Progenitor cell of endocrine pancreas (in vitro differentiated cells): ENCODE measurements at regions not wholly inside any gene's neighbourhood (a gene's known extent, or its start where the extent isn't known, plus 50 kb on each side); places are given as distances from the start of the nearest gene placed in this dataset.

ENCODE experiments used
- DNase-seq: peaks from one replicate; pipeline ENCODE4 v3.0.0; 2021; ENCODE audit warnings: low spot score; ENCODE audit not compliant: unreplicated experiment
- H3K27ac Mint-ChIP-seq: 2 replicates; pipeline ENCODE4 v1.8.0; 2021; ENCODE audit warnings: mild to moderate bottlenecking, moderate library complexity, mixed read lengths
- H3K27me3 Mint-ChIP-seq: 2 replicates; pipeline ENCODE4 v1.8.0; 2021; ENCODE audit warnings: mixed read lengths
- H3K36me3 Mint-ChIP-seq: 2 replicates; pipeline ENCODE4 v1.8.0; 2022; ENCODE audit warnings: mixed read lengths; ENCODE audit not compliant: insufficient read depth
- H3K4me1 Mint-ChIP-seq: 2 replicates; pipeline ENCODE4 v1.8.0; 2021; ENCODE audit warnings: low read depth, mixed read lengths
- H3K4me3 Mint-ChIP-seq: 2 replicates; pipeline ENCODE4 v1.8.0; 2021; ENCODE audit warnings: low read depth, mild to moderate bottlenecking, moderate library complexity, mixed read lengths
- H3K9me3 Mint-ChIP-seq: 2 replicates; pipeline ENCODE4 v1.8.0; 2021; ENCODE audit warnings: low read depth, mixed read lengths
- CTCF ChIP-seq: fragments of 200-600 bp; sonication (generic); IDR thresholded peaks from one replicate; pipeline ENCODE4 v1.5.0; 2021; ENCODE audit warnings: antibody characterized with exemption, mild to moderate bottlenecking; ENCODE audit not compliant: unreplicated experiment

- no peaks in the 10 kb centered on the region for H3K4me1 Mint-ChIP-seq
- peaks cover 4% of the 10 kb centered on the region for H3K27me3 Mint-ChIP-seq
- H3K27ac Mint-ChIP-seq, result no peak overlapping the region
- no peaks in the 10 kb centered on the region for H3K9me3 Mint-ChIP-seq
- H3K4me3 Mint-ChIP-seq, result no peak overlapping the region
- no peaks in the 10 kb centered on the region for H3K36me3 Mint-ChIP-seq
- no peak for DNase-seq
- no peak for TF ChIP-seq CTCF
Measured at GRCh38 chr11:95519912-95520311, 269.7 kb downstream of the FAM76B start.

GRCh38 chr11:95517453-95517852 lies 272.1 kb downstream of the FAM76B start:
- Mint-ChIP-seq H3K27ac (no peak overlapping the region), H3K36me3 (no peaks in the 10 kb centered on the region)

DNA sequence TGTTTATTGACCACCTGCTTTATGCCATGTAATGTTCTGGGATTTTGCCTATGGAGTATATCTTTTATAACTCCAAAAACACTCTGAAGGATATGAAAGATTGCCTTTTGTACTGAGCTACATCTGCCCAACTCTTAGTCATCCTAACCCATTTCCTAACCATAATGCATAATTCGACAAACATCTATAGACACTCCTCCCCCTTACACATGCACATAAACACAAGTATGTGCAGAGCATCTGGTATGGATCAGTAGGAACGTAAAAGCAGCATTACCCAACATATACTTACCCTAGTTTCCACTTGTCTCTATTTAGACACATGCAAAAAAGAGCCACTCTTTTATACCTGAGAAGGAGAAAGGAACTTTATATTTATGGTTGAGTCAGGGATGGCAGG lies 272.8 kb downstream of the FAM76B start:
- DNase-seq, result no peak
- H3K27ac Mint-ChIP-seq, result no peak overlapping the region
- no peaks in the 10 kb centered on the region for H3K9me3 Mint-ChIP-seq
- no peak overlapping the region for H3K4me3 Mint-ChIP-seq
- H3K4me1 Mint-ChIP-seq, result peaks cover 5% of the 10 kb centered on the region
- no peaks in the 10 kb centered on the region for H3K36me3 Mint-ChIP-seq
- H3K27me3 Mint-ChIP-seq, result peaks cover 4% of the 10 kb centered on the region
- no peak for TF ChIP-seq CTCF

More at GRCh38 chr11:95517453-95517852, 272.1 kb downstream of the FAM76B start:
- no peak for DNase-seq
- Mint-ChIP-seq H3K4me3 (no peak overlapping the region), H3K9me3 (no peaks in the 10 kb centered on the region), H3K27me3 (peaks cover 4% of the 10 kb centered on the region), H3K4me1 (peaks cover 5% of the 10 kb centered on the region)
- TF ChIP-seq CTCF, result no peak

- no peak overlapping the region for H3K27ac Mint-ChIP-seq
- H3K27me3 Mint-ChIP-seq, result peaks cover 6% of the 10 kb centered on the region
- peaks cover 5% of the 10 kb centered on the region for H3K4me1 Mint-ChIP-seq
- no peak for TF ChIP-seq CTCF
- H3K9me3 Mint-ChIP-seq, result no peaks in the 10 kb centered on the region
- H3K4me3 Mint-ChIP-seq, result no peak overlapping the region
- no peaks in the 10 kb centered on the region for H3K36me3 Mint-ChIP-seq
- DNase-seq, result no peak
Measured at GRCh38 chr11:95516175-95516574, 273.4 kb downstream of the FAM76B start.

DNA sequence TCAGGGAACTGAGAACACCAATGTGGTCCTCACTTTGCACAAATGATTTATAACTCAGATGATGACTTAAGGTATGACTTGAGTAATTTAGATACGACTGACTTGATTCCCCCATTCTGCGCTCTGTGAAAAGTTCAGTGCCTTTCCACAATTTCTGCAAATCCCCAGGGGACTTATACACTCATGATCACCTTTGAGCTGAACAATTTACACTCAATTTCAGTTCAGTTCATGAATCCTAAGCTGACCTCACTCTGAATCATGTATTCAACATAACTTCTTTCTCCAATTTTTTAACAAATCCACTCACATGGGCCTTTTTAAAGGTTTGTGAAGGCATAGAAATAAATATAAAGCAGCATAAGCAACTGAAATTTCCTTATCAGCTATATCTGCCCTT lies 274.2 kb downstream of the FAM76B start:
- no peak for TF ChIP-seq CTCF
- no peak for DNase-seq
- Mint-ChIP-seq H3K27me3 (peaks cover 8% of the 10 kb centered on the region), H3K4me1 (peaks cover 5% of the 10 kb centered on the region), H3K9me3 (no peaks in the 10 kb centered on the region), H3K4me3 (no peak overlapping the region), H3K27ac (no peak overlapping the region), H3K36me3 (no peaks in the 10 kb centered on the region)
